HCT116 (cell line): ENCODE measurements at regions not wholly inside any gene's neighbourhood (a gene's known extent, or its start where the extent isn't known, plus 50 kb on each side); places are given as distances from the start of the nearest gene placed in this dataset.

Source experiments
- ATAC-seq: fragments of 200-7000 bp; cut with Tn5 transposase; 2 replicates; pipeline ENCODE4 v1.9.1; 2020; ENCODE audit warnings: mild to moderate bottlenecking, moderate library complexity
- BruUV-seq: library from RNA; stranded (reverse); fragments of 400-500 nt; replicated peaks from 2 replicates; lab custom pipeline; 2021; lab: Mats Ljungman, UMichigan
- CTCF ChIA-PET: fragments of 300-600 bp; sonication (Branson Sonifier 250); formaldehyde crosslinking; loops from one replicate; lab custom pipeline; 2021; ENCODE audit warnings: antibody characterized with exemption; lab: Charles Lee
- POLR2A ChIA-PET: fragments of 300-600, 350-600 bp; sonication (Branson Sonifier 250); formaldehyde crosslinking; loops from one replicate; lab custom pipeline; 2021; ENCODE audit warnings: antibody characterized with exemption; lab: Charles Lee
- RAD21 ChIA-PET, 2 experiments: fragments of 300-600 bp; sonication (Branson Sonifier 250); formaldehyde crosslinking; loops; one replicate each; lab custom pipeline; 2023; ENCODE audit warnings: low total read pairs in 2 of 2; ENCODE audit not compliant: uncharacterized antibody in 2 of 2, unreplicated experiment in 2 of 2, low non-redundant PET in 1 of 2; lab: Charles Lee
- DNase-seq: peaks from one replicate; pipeline ENCODE4 v3.0.0-alpha.2; 2010; ENCODE audit warnings: low read depth, low spot score
- H2AFZ ChIP-seq: fragments of 200-600 bp; shearing (Covaris generic), sonication (generic); 2 replicates; pipeline ENCODE4 v1.6.1; 2017; ENCODE audit warnings: low read depth, mixed run types, mixed read lengths, antibody characterized with exemption, low read length; ENCODE audit not compliant: poor library complexity, severe bottlenecking
- H3K27ac ChIP-seq: 2 replicates; pipeline ENCODE4 v1.5.1; 2012; ENCODE audit warnings: low read depth, low read length
- H3K27me3 ChIP-seq: fragments of 200-600 bp; sonication (generic); 2 replicates; pipeline ENCODE4 v1.6.1; 2016; ENCODE audit warnings: mixed run types, low read length, mixed read lengths; ENCODE audit not compliant: insufficient read depth
- H3K36me3 ChIP-seq, 2 experiments: fragments of 200-500 bp in 1 of 2; fragments of 200-600 bp in 1 of 2; sonication (Bioruptor generic) in 1 of 2; sonication (generic) in 1 of 2; 2 replicates each; pipeline versions ENCODE4 v1.5.1 to v1.6.1; 2014 to 2016; ENCODE audit warnings: low read length in 2 of 2, inconsistent platforms in 1 of 2, mixed read lengths in 1 of 2, mixed run types in 1 of 2; ENCODE audit not compliant: insufficient read depth in 2 of 2, control insufficient read depth in 1 of 2
- H3K4me1 ChIP-seq, 2 experiments: fragments of 200-600 bp in 1 of 2; sonication (generic) in 1 of 2; 2 replicates each; pipeline versions ENCODE4 v1.5.1 to v1.6.1; 2012 to 2017; ENCODE audit warnings: low read length in 2 of 2, inconsistent platforms in 1 of 2, mild to moderate bottlenecking in 1 of 2, mixed read lengths in 1 of 2, mixed run types in 1 of 2, moderate library complexity in 1 of 2; ENCODE audit not compliant: insufficient read depth in 2 of 2, control insufficient read depth in 1 of 2
- H3K4me2 ChIP-seq: fragments of 200-600 bp; sonication (generic); 2 replicates; pipeline ENCODE4 v1.6.1; 2017; ENCODE audit warnings: mixed run types, low read length, mixed read lengths
- H3K4me3 ChIP-seq, 2 experiments: fragments of 200-600 bp in 1 of 2; sonication (generic) in 1 of 2; replicated peaks in 1 of 2; 2 replicates each; pipeline ENCODE4 v1.5.1; 2011 to 2016; ENCODE audit warnings: low read length in 2 of 2, control low read depth in 1 of 2, low read depth in 1 of 2, mild to moderate bottlenecking in 1 of 2, mixed read lengths in 1 of 2, mixed run types in 1 of 2
- H3K79me2 ChIP-seq: fragments of 200-600 bp; sonication (generic); 2 replicates; pipeline ENCODE4 v1.6.1; 2017; ENCODE audit warnings: mild to moderate bottlenecking, mixed run types, low read length, moderate library complexity, mixed read lengths; ENCODE audit not compliant: insufficient read depth
- H3K9ac ChIP-seq: fragments of 200-600 bp; sonication (generic); 2 replicates; pipeline ENCODE4 v1.6.1; 2016; ENCODE audit warnings: low read length, mixed read lengths
- H3K9me2 ChIP-seq: fragments of 200-600 bp; sonication (generic), shearing (Covaris generic); 2 replicates; pipeline ENCODE4 v1.6.1; 2017; ENCODE audit warnings: mixed run types, mild to moderate bottlenecking, moderate library complexity; ENCODE audit not compliant: insufficient read depth
- H3K9me3 ChIP-seq, 2 experiments: fragments of 200-500 bp in 1 of 2; fragments of 200-600 bp in 1 of 2; sonication (Bioruptor generic) in 1 of 2; sonication (generic) in 1 of 2; 2 replicates each; pipeline ENCODE4 v1.6.1; 2014 to 2017; ENCODE audit warnings: low read length in 2 of 2, mixed read lengths in 2 of 2, inconsistent platforms in 1 of 2, low read depth in 1 of 2, mild to moderate bottlenecking in 1 of 2, mixed run types in 1 of 2, moderate library complexity in 1 of 2; ENCODE audit not compliant: control insufficient read depth in 1 of 2, insufficient read depth in 1 of 2
- H4K20me1 ChIP-seq: fragments of 200-600 bp; sonication (generic), shearing (Covaris generic); 2 replicates; pipeline ENCODE4 v1.6.1; 2017; ENCODE audit warnings: mixed run types, mild to moderate bottlenecking, moderate library complexity; ENCODE audit not compliant: insufficient read depth
- CBX3 ChIP-seq: IDR thresholded peaks from 2 replicates; pipeline ENCODE4 v1.6.1; 2012; ENCODE audit warnings: low read depth
- CEBPB ChIP-seq: IDR thresholded peaks from 2 replicates; pipeline ENCODE4 v1.6.1; 2012; ENCODE audit warnings: low read depth
- EGR1 ChIP-seq: IDR thresholded peaks from 2 replicates; pipeline ENCODE4 v1.6.1; 2012; ENCODE audit warnings: low read depth
- ELF1 ChIP-seq: IDR thresholded peaks from 2 replicates; pipeline ENCODE4 v1.6.1; 2012; ENCODE audit warnings: low read depth, borderline replicate concordance
- EZH2phosphoT487 ChIP-seq: fragments of 200-600 bp; IDR thresholded peaks from 2 replicates; pipeline ENCODE4 v1.6.1; 2018; ENCODE audit warnings: antibody characterized with exemption, borderline replicate concordance
- FOSL1 ChIP-seq: IDR thresholded peaks from 2 replicates; pipeline ENCODE4 v1.6.1; 2012; ENCODE audit warnings: low read depth
- POLR2A ChIP-seq: IDR thresholded peaks from 2 replicates; pipeline ENCODE4 v1.7.0; 2011; ENCODE audit warnings: borderline replicate concordance; ENCODE audit not compliant: insufficient read depth, insufficient read length; ENCODE audit errors: extremely low read depth
- POLR2AphosphoS5 ChIP-seq: IDR thresholded peaks from 2 replicates; pipeline ENCODE4 v1.6.1; 2011; ENCODE audit warnings: mild to moderate bottlenecking, low read depth, low read length, moderate library complexity
- RAD21 ChIP-seq: IDR thresholded peaks from 2 replicates; pipeline ENCODE4 v1.6.1; 2012; ENCODE audit warnings: low read depth, mild to moderate bottlenecking
- REST ChIP-seq: IDR thresholded peaks from 2 replicates; pipeline ENCODE4 v1.6.1; 2012; ENCODE audit warnings: low read depth
- SIN3A ChIP-seq: IDR thresholded peaks from 2 replicates; pipeline ENCODE4 v1.6.1; 2012; ENCODE audit warnings: low read depth
- SP1 ChIP-seq: IDR thresholded peaks from 2 replicates; pipeline ENCODE4 v1.6.1; 2012; ENCODE audit warnings: low read depth
- SRF ChIP-seq: IDR thresholded peaks from 2 replicates; pipeline ENCODE4 v1.6.1; 2012; ENCODE audit warnings: low read depth
- TCF7L2 ChIP-seq: IDR thresholded peaks from 2 replicates; pipeline ENCODE4 v1.7.0; 2011; ENCODE audit warnings: borderline replicate concordance, inconsistent platforms; ENCODE audit not compliant: insufficient read depth, insufficient read length; ENCODE audit errors: extremely low read depth
- YY1 ChIP-seq: IDR thresholded peaks from 2 replicates; pipeline ENCODE4 v1.6.1; 2011; ENCODE audit warnings: low read length, low read depth, moderate library complexity, mild to moderate bottlenecking; ENCODE audit not compliant: insufficient replicate concordance; ENCODE audit errors: extremely low read depth
- ZBTB33 ChIP-seq: IDR thresholded peaks from 2 replicates; pipeline ENCODE4 v1.6.1; 2011; ENCODE audit warnings: mild to moderate bottlenecking, low read length, moderate library complexity; ENCODE audit not compliant: insufficient replicate concordance; ENCODE audit errors: extremely low read depth
- ZNF274 ChIP-seq: fragments of 200-500 bp; sonication (Bioruptor generic); IDR thresholded peaks from 2 replicates; pipeline ENCODE4 v1.6.1; 2014; ENCODE audit warnings: mild to moderate bottlenecking, low read depth, low read length, inconsistent platforms
- intact Hi-C: fragments of 100-400 bp; cut with micrococcal nuclease; formaldehyde crosslinking; loops from 2 replicates; pipeline ENCODE4 v1.10.0; 2022
- TF ChIP-seq, protein P1 (sequence below), 3 experiments: fragments of 200-600 bp in 1 of 3; sonication (generic) in 1 of 3; IDR thresholded peaks in 2 of 3; conservative IDR thresholded peaks in 1 of 3; 2 replicates each; pipeline ENCODE4 v1.5.1; 2012 to 2017; ENCODE audit warnings: low read depth in 2 of 3, low read length in 2 of 3, antibody characterized with exemption in 1 of 3, borderline replicate concordance in 1 of 3, control low read depth in 1 of 3, mild to moderate bottlenecking in 1 of 3, mixed read lengths in 1 of 3, mixed run types in 1 of 3, moderate library complexity in 1 of 3; ENCODE audit not compliant: insufficient read depth in 1 of 3
- TF ChIP-seq, protein P2 (sequence below): IDR thresholded peaks from 2 replicates; pipeline ENCODE4 v1.6.1; 2012

GRCh38 chr4:112953262-112953661, 96.2 kb upstream of the ANK2 start:
- ChIA-PET CTCF (interaction anchor here (0.6 to 2.5 kb wide), 2 partner anchors 14 to 1432 kb away, joined by 3 to 35 read pairs; no protein-coding TSS in a partner anchor), POLR2A (no interaction called here), RAD21 (no interaction called here)
- H3K4me1 ChIP-seq: no peaks in the 10 kb centered on the region
- H3K79me2 ChIP-seq: no peaks in the 10 kb centered on the region
- H4K20me1 ChIP-seq: no peaks in the 10 kb centered on the region
- TF ChIP-seq RAD21 (no peak), REST (no peak), POLR2AphosphoS5 (no peak), SIN3A (no peak), EZH2phosphoT487 (no peak), YY1 (no peak), POLR2A (no peak), TCF7L2 (no peak), ZBTB33 (no peak), ELF1 (no peak), SRF (no peak), ZNF274 (no peak), CBX3 (no peak), EGR1 (no peak), FOSL1 (no peak), SP1 (no peak), CEBPB (no peak)
- TF ChIP-seq, protein P1, sequence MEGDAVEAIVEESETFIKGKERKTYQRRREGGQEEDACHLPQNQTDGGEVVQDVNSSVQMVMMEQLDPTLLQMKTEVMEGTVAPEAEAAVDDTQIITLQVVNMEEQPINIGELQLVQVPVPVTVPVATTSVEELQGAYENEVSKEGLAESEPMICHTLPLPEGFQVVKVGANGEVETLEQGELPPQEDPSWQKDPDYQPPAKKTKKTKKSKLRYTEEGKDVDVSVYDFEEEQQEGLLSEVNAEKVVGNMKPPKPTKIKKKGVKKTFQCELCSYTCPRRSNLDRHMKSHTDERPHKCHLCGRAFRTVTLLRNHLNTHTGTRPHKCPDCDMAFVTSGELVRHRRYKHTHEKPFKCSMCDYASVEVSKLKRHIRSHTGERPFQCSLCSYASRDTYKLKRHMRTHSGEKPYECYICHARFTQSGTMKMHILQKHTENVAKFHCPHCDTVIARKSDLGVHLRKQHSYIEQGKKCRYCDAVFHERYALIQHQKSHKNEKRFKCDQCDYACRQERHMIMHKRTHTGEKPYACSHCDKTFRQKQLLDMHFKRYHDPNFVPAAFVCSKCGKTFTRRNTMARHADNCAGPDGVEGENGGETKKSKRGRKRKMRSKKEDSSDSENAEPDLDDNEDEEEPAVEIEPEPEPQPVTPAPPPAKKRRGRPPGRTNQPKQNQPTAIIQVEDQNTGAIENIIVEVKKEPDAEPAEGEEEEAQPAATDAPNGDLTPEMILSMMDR (IDR thresholded peaks at IDR 0.05 in 2 of 3, conservative IDR thresholded peaks at IDR 0.05 in 1 of 3; ENCODE audit: borderline replicate concordance in 1 of 3, insufficient read depth in 1 of 3, low read depth in 2 of 3, low read length in 2 of 3): no peak
- TF ChIP-seq, protein P2, sequence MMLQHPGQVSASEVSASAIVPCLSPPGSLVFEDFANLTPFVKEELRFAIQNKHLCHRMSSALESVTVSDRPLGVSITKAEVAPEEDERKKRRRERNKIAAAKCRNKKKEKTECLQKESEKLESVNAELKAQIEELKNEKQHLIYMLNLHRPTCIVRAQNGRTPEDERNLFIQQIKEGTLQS: no peak
- no peak overlapping the region for H3K4me2 ChIP-seq
- H3K36me3 ChIP-seq: no peaks in the 10 kb centered on the region
- H3K4me3 ChIP-seq: no peak overlapping the region
- no peaks in the 10 kb centered on the region for H3K9me2 ChIP-seq
- intact Hi-C loops: loop anchor here (5.0 kb wide), 1 partner anchor 321 kb away; no protein-coding TSS in a partner anchor
- H3K27ac ChIP-seq: no peak overlapping the region
- no peaks in the 10 kb centered on the region for H3K27me3 ChIP-seq
- H3K9ac ChIP-seq: no peak overlapping the region
- H3K9me3 ChIP-seq: no peaks in the 10 kb centered on the region
- no TSS peak for BruUV-seq
- DNase-seq (no peak), ATAC-seq (no peak)
- H2AFZ ChIP-seq: no peak overlapping the region
